LNCAP (cell line): ENCODE measurements at regions not wholly inside any gene's neighbourhood (a gene's known extent, or its start where the extent isn't known, plus 50 kb on each side); places are given as distances from the start of the nearest gene placed in this dataset.

Experiments used
- CTCF ChIP-seq: fragments of 450-650 bp; IDR thresholded peaks from 2 replicates; pipeline ENCODE4 v1.5.1; 2017; ENCODE audit warnings: mild to moderate bottlenecking

- no peak for TF ChIP-seq CTCF
These were observed 167.9 kb downstream of the AXIN2 start for GRCh38 chr17:65393514-65393913.

- no peak for TF ChIP-seq CTCF
These were observed 171.5 kb downstream of the AXIN2 start for GRCh38 chr17:65389949-65390348.

GRCh38 chr17:65389426-65389825 is 172.0 kb downstream of the AXIN2 start:
- TF ChIP-seq CTCF: no peak

GRCh38 chr17:65388911-65389310 is 172.5 kb downstream of the AXIN2 start:
- no peak for TF ChIP-seq CTCF

GRCh38 chr17:65387322-65387721 is 174.1 kb downstream of the AXIN2 start:
- TF ChIP-seq CTCF: no peak

- TF ChIP-seq CTCF: no peak
These were observed 175.7 kb downstream of the AXIN2 start for GRCh38 chr17:65385726-65386125.

- no peak for TF ChIP-seq CTCF
These were observed 176.4 kb downstream of the AXIN2 start for GRCh38 chr17:65385071-65385470.

GRCh38 chr17:65381152-65381551 is 180.3 kb downstream of the AXIN2 start:
- no peak for TF ChIP-seq CTCF
